ENCODE measurements at regions not wholly inside any gene's neighbourhood (a gene's known extent, or its start where the extent isn't known, plus 50 kb on each side); places are given as distances from the start of the nearest gene placed in this dataset.

- no peak for DNase-seq
These were observed 51.4 kb upstream of the TMEM72 start for GRCh38 chr10:44859546-44860285.

GRCh38 chr10:44860811-44861736 lies 50.1 kb upstream of the TMEM72 start:
- DNase-seq = no peak

Data from NCI-H1105 treated with DMSO at 0.1 percent for 48 hours (cell line).